ENCODE measurements at regions not wholly inside any gene's neighbourhood (a gene's known extent, or its start where the extent isn't known, plus 50 kb on each side); places are given as distances from the start of the nearest gene placed in this dataset.

GRCh38 chr9:75417471-75417870 lies 329.2 kb downstream of the OSTF1 start:
- no peak overlapping the region for H3K9ac ChIP-seq (ENCODE audit: extremely low read depth, insufficient read length, low read length)
- H4K8ac ChIP-seq (replicated peaks; ENCODE audit: insufficient read length, low read depth, low read length): no peak overlapping the region
- peaks cover 7% of the 10 kb centered on the region; the same call in 1 of the 2 replicates for H3K4me1 ChIP-seq (ENCODE audit: insufficient read depth, low read length)
- no peak overlapping the region for H3K27ac ChIP-seq (ENCODE audit: insufficient read length, low read depth, low read length)
- H4K5ac ChIP-seq (ENCODE audit: insufficient read length, low read depth, low read length): no peak overlapping the region
- H3K27me3 Mint-ChIP-seq (ENCODE audit: low read depth): no peaks in the 10 kb centered on the region
- H2BK15ac ChIP-seq (ENCODE audit: low read depth, low read length): no peak overlapping the region
- peak overlapping the region in 1 of 3 experiments; percentile 36; a peak in 1 of 7 replicates for H3K27ac Mint-ChIP-seq
- H3K14ac ChIP-seq (ENCODE audit: insufficient read depth, low read length): no peak overlapping the region
- H3K56ac ChIP-seq (ENCODE audit: insufficient read length, low read depth, low read length): no peak overlapping the region
- peak overlapping the region; percentile 54 for H3K18ac ChIP-seq (ENCODE audit: insufficient read length, low read depth, low read length)
- TF ChIP-seq, protein P1, sequence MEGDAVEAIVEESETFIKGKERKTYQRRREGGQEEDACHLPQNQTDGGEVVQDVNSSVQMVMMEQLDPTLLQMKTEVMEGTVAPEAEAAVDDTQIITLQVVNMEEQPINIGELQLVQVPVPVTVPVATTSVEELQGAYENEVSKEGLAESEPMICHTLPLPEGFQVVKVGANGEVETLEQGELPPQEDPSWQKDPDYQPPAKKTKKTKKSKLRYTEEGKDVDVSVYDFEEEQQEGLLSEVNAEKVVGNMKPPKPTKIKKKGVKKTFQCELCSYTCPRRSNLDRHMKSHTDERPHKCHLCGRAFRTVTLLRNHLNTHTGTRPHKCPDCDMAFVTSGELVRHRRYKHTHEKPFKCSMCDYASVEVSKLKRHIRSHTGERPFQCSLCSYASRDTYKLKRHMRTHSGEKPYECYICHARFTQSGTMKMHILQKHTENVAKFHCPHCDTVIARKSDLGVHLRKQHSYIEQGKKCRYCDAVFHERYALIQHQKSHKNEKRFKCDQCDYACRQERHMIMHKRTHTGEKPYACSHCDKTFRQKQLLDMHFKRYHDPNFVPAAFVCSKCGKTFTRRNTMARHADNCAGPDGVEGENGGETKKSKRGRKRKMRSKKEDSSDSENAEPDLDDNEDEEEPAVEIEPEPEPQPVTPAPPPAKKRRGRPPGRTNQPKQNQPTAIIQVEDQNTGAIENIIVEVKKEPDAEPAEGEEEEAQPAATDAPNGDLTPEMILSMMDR (conservative IDR thresholded peaks at IDR 0.05): no peak
- H3K79me1 ChIP-seq (ENCODE audit: insufficient read depth, low read depth, low read length, poor library complexity, severe bottlenecking): no peaks in the 10 kb centered on the region
- H2AFZ ChIP-seq (ENCODE audit: low read length): no peak overlapping the region
- H3K23ac ChIP-seq (ENCODE audit: insufficient read length, low read depth, low read length): no peak overlapping the region
- H2AK5ac ChIP-seq (ENCODE audit: insufficient read length, low read length): no peak overlapping the region
- no peaks in the 10 kb centered on the region for H4K20me1 ChIP-seq (ENCODE audit: control insufficient read depth, insufficient read depth, insufficient read length)
- no peak overlapping the region for H3T11ph ChIP-seq (ENCODE audit: low read length)
- no peak for DNase-seq
- no CpG with 5 or more reads among the region's 4 CpGs for WGBS (ENCODE audit: extremely low coverage, insufficient read length, low lambda C conversion rate)
- H3K79me2 ChIP-seq (ENCODE audit: insufficient read depth, low read length): 0 out of 2 replicates have a peak, but pooled peaks cover 2% of the 10 kb centered on the region
- H3K9me3 ChIP-seq (ENCODE audit: control insufficient read depth, low read depth, low read length): no peaks in the 10 kb centered on the region
- no peak overlapping the region for H3K4me2 ChIP-seq (ENCODE audit: insufficient read depth, insufficient read length, low read length)
- no peaks in the 10 kb centered on the region for H3K36me3 Mint-ChIP-seq (ENCODE audit: insufficient read depth in 1 of 3, low read depth in 3 of 3)
- peaks cover 15% of the 10 kb centered on the region in 2 experiments for H3K4me1 Mint-ChIP-seq
- no peak overlapping the region for H2BK120ac ChIP-seq (ENCODE audit: low read depth, low read length, poor library complexity, severe bottlenecking)
- H3K23me2 ChIP-seq (ENCODE audit: insufficient read length, low read depth, low read length, poor library complexity, severe bottlenecking): no peaks in the 10 kb centered on the region
- no peak overlapping the region for H3K4me3 Mint-ChIP-seq
- no peak overlapping the region for H2BK20ac ChIP-seq (ENCODE audit: low read depth, low read length, poor library complexity, severe bottlenecking)
- H4K91ac ChIP-seq (ENCODE audit: insufficient read length, low read depth, low read length): no peak overlapping the region
- H3K27me3 ChIP-seq (ENCODE audit: insufficient read depth, low read length): no peaks in the 10 kb centered on the region
- H2BK5ac ChIP-seq (ENCODE audit: insufficient read length, low read length): no peak overlapping the region
- no peaks in the 10 kb centered on the region for H3K9me3 Mint-ChIP-seq
- no peak overlapping the region for H3K4ac ChIP-seq (ENCODE audit: low read depth, low read length)
- H2BK12ac ChIP-seq (ENCODE audit: insufficient read length, low read depth, low read length): no peak overlapping the region

Data from H9 (cell line).